ENCODE measurements at regions not wholly inside any gene's neighbourhood (a gene's known extent, or its start where the extent isn't known, plus 50 kb on each side); places are given as distances from the start of the nearest gene placed in this dataset.
A peak's percentile ranks its signal among the peaks of the same experiment; 100 is the strongest.
"Not testable (repeated sequence)": the region's sequence is repeated elsewhere in the genome, so short reads cannot be mapped to it uniquely, and the experiment has no call there.

GRCh38 chr3:59254976-59255375, 205.2 kb upstream of the CFAP20DC start:
- no peak for DNase-seq (ENCODE audit: low spot score)

- no peak for DNase-seq (ENCODE audit: low spot score)
These were observed 204.6 kb upstream of the CFAP20DC start for GRCh38 chr3:59254433-59254832.

GRCh38 chr3:59253523-59253922, 203.7 kb upstream of the CFAP20DC start:
- no peak for DNase-seq (ENCODE audit: low spot score)

GRCh38 chr3:59251869-59252268, 202.0 kb upstream of the CFAP20DC start:
- no peak for DNase-seq (ENCODE audit: low spot score)

- DNase-seq (ENCODE audit: low spot score): no peak
These were observed 200.8 kb upstream of the CFAP20DC start for GRCh38 chr3:59250600-59250999.

GRCh38 chr3:59249698-59250361, 200.0 kb upstream of the CFAP20DC start:
- DNase-seq (ENCODE audit: low spot score): no peak

GRCh38 chr3:59249004-59249403, 199.2 kb upstream of the CFAP20DC start:
- no peak for DNase-seq (ENCODE audit: low spot score)

- no peak for DNase-seq (ENCODE audit: low spot score)
These were observed 197.6 kb upstream of the CFAP20DC start for GRCh38 chr3:59247402-59247841.

- DNase-seq (ENCODE audit: low spot score): no peak
These were observed 197.0 kb upstream of the CFAP20DC start for GRCh38 chr3:59246719-59247401.

GRCh38 chr3:59245859-59246501, 196.2 kb upstream of the CFAP20DC start:
- DNase-seq (ENCODE audit: low spot score): no peak

GRCh38 chr3:59245300-59245858, 195.6 kb upstream of the CFAP20DC start:
- DNase-seq (ENCODE audit: low spot score): no peak

GRCh38 chr3:59244343-59244742, 194.5 kb upstream of the CFAP20DC start:
- no peak for DNase-seq (ENCODE audit: low spot score)

- DNase-seq (ENCODE audit: low spot score): no peak
These were observed 193.7 kb upstream of the CFAP20DC start for GRCh38 chr3:59243476-59243875.

GRCh38 chr3:59240666-59241255, 190.9 kb upstream of the CFAP20DC start:
- DNase-seq (ENCODE audit: low spot score): no peak

GRCh38 chr3:59237121-59237520, 187.3 kb upstream of the CFAP20DC start:
- peak; percentile 67 for DNase-seq (ENCODE audit: low spot score)

- DNase-seq (ENCODE audit: low spot score): no peak
These were observed 185.8 kb upstream of the CFAP20DC start for GRCh38 chr3:59235634-59236012.

- no peak for DNase-seq (ENCODE audit: low spot score)
These were observed 185.2 kb upstream of the CFAP20DC start for GRCh38 chr3:59234884-59235633.

- DNase-seq (ENCODE audit: low spot score): not testable (repeated sequence)
These were observed 180.6 kb upstream of the CFAP20DC start for GRCh38 chr3:59230379-59230778.

GRCh38 chr3:59213860-59214259, 164.0 kb upstream of the CFAP20DC start:
- DNase-seq (ENCODE audit: low spot score): no peak

GRCh38 chr3:59212128-59212779, 162.4 kb upstream of the CFAP20DC start:
- DNase-seq (ENCODE audit: low spot score): peak; percentile 65

- no peak for DNase-seq (ENCODE audit: low spot score)
These were observed 160.4 kb upstream of the CFAP20DC start for GRCh38 chr3:59210260-59210659.

Measured in AG20443 (cell line).